ENCODE measurements at regions not wholly inside any gene's neighbourhood (a gene's known extent, or its start where the extent isn't known, plus 50 kb on each side); places are given as distances from the start of the nearest gene placed in this dataset.

- TF ChIP-seq REST (IDR thresholded peaks at IDR 0.05; ENCODE audit: low read depth, low read length) (no peak), SIN3A (IDR thresholded peaks at IDR 0.05; ENCODE audit: borderline replicate concordance, low read depth, low read length) (0 out of 2 replicates have a peak, but pooled peaks have one; percentile 58), MEF2A (IDR thresholded peaks at IDR 0.05; ENCODE audit: borderline replicate concordance, low read depth) (no peak), EP300 (IDR thresholded peaks at IDR 0.05; ENCODE audit: borderline replicate concordance in 1 of 2, low read depth in 1 of 2, low read length in 1 of 2) (peak in 1 of 2 experiments; percentile 29; a peak in 1 of 4 replicates), NRF1 (IDR thresholded peaks at IDR 0.05; ENCODE audit: low read depth, low read length) (no peak)
- TF ChIP-seq, protein P1, sequence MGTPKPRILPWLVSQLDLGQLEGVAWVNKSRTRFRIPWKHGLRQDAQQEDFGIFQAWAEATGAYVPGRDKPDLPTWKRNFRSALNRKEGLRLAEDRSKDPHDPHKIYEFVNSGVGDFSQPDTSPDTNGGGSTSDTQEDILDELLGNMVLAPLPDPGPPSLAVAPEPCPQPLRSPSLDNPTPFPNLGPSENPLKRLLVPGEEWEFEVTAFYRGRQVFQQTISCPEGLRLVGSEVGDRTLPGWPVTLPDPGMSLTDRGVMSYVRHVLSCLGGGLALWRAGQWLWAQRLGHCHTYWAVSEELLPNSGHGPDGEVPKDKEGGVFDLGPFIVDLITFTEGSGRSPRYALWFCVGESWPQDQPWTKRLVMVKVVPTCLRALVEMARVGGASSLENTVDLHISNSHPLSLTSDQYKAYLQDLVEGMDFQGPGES (IDR thresholded peaks at IDR 0.05; ENCODE audit: low read depth, low read length): no peak
Measured at GRCh38 chr2:64750817-64751285, 97.1 kb upstream of the SERTAD2 start (continued).

DNA sequence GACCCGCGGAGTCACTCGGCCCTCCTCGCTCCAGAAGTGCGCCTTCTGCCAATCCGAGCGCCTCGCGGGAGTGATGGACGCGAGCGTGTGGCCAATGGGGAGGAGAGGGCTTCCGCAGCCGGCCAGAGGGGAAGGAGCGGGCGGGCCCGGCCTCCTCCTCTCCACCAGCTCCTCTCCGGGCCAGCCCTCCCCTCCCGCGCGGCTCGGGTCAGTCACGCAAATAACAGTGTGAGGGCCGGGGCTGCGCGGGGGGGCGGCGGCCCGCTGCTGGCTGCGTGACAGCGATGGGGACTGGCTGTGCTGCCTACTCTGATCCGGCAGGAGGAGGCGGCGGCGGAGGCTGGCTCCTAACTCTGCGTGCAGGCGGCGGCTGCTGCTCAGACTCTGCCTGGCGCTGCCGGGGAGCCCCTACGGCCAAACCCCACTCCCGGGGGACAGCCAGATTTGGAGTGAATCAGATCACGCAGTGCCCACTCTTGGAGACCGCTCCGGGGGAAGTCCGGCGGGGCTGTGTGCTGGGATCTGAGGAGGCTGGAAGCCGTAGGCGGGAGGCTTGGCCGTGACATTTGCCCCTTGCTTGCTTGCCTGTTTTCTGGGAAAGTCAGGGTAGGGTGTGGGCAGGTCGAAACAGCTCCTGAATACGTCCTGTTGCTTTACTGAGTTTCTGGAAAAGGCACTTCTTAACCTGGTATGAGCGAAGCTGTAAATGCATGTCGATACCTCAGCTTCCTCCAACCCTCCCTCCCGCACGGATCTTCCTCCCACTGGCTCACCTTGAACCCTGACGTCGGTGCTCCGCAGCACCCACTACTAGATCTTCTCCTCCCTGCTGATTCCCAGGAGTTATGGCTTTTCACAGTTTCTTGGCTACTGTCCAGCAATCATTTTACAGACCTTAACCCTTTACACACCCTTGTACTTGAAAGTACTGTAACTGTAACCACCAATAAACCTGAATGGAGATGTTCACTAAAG lies 97.9 kb upstream of the SERTAD2 start:
- Histone ChIP-seq H3K27ac (ENCODE audit: low read depth in 2 of 2, low read length in 1 of 2) (peak overlapping the region; percentile 91 to 96), H3K9ac (peak overlapping the region; percentile 98), H3K9me3 (no peaks in the 10 kb centered on the region), H3K79me2 (ENCODE audit: insufficient read depth) (peaks cover 14% of the 10 kb centered on the region; the same call in 1 of the 2 replicates), H3K4me2 (peak overlapping the region; percentile 89), H4K20me1 (ENCODE audit: insufficient read depth) (no peaks in the 10 kb centered on the region), H2AFZ (ENCODE audit: low read depth) (peak overlapping the region; percentile 73), H3K4me3 (ENCODE audit: low read depth in 2 of 2, low read length in 1 of 2) (peak overlapping the region; percentile 88 to 95), H3K36me3 (replicated peaks in 1 of 2; ENCODE audit: control insufficient read depth in 1 of 2, insufficient read depth in 2 of 2, low read length in 1 of 2) (no peaks in the 10 kb centered on the region), H3K9me2 (no peaks in the 10 kb centered on the region), H3K27me3 (ENCODE audit: insufficient read depth) (no peaks in the 10 kb centered on the region), H3F3A (replicated peaks; ENCODE audit: insufficient read depth) (peaks cover 21% of the 10 kb centered on the region), H3K4me1 (ENCODE audit: control insufficient read depth in 1 of 2, insufficient read depth in 2 of 2, low read depth in 1 of 2, low read length in 1 of 2) (peaks cover 4 to 6% of the 10 kb centered on the region in 2 experiments; a peak in 3 of 4 replicates)
- POLR2A ChIA-PET: interaction anchor here (0.6 to 3.8 kb wide), 5 partner anchors 10 to 305 kb away, joined by 3 to 33 read pairs (median 4); partner anchors contain the start of gene SERTAD2
- WGBS (ENCODE audit: low lambda C conversion rate): 0% methylated on average over 15 of the region's 59 CpGs
- CTCF ChIA-PET: interaction anchor here (0.5 to 2.5 kb wide), 12 partner anchors 9 to 421 kb away, joined by 3 to 9 read pairs (median 4); partner anchors contain the start of gene SERTAD2
- DNase-seq: peak; percentile 97
- TF ChIP-seq ZBTB33 (IDR thresholded peaks at IDR 0.05; ENCODE audit: borderline replicate concordance, low read depth): peak; percentile 68; the same call in 1 of the 2 replicates
- TF ChIP-seq CTCF (IDR thresholded peaks at IDR 0.05): peak; percentile 45
- peak; percentile 66; the same call in 1 of the 2 replicates for TF ChIP-seq TEAD4 (IDR thresholded peaks at IDR 0.05; ENCODE audit: borderline replicate concordance, insufficient read depth)
- no peak for TF ChIP-seq EZH2phosphoT487 (IDR thresholded peaks at IDR 0.05; ENCODE audit: borderline replicate concordance, low read depth)
- 0 out of 2 replicates have a peak, but pooled peaks have one; percentile 47 for TF ChIP-seq RCOR1 (IDR thresholded peaks at IDR 0.05; ENCODE audit: low read length)
- no peak for TF ChIP-seq NRF1 (IDR thresholded peaks at IDR 0.05; ENCODE audit: low read depth, low read length)
- TF ChIP-seq EP300 (IDR thresholded peaks at IDR 0.05; ENCODE audit: borderline replicate concordance in 1 of 2, low read depth in 1 of 2, low read length in 1 of 2): peak in 1 of 2 experiments; percentile 74; a peak in 1 of 4 replicates
- TF ChIP-seq GATA2 (CRISPR knock-in tag; IDR thresholded peaks at IDR 0.05): no peak
- TF ChIP-seq, protein P1 (IDR thresholded peaks at IDR 0.05; ENCODE audit: low read depth, low read length): peak; percentile 81
- TF ChIP-seq, protein P2, sequence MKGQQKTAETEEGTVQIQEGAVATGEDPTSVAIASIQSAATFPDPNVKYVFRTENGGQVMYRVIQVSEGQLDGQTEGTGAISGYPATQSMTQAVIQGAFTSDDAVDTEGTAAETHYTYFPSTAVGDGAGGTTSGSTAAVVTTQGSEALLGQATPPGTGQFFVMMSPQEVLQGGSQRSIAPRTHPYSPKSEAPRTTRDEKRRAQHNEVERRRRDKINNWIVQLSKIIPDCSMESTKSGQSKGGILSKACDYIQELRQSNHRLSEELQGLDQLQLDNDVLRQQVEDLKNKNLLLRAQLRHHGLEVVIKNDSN (IDR thresholded peaks at IDR 0.05; ENCODE audit: borderline replicate concordance, low read depth): no peak
- 0 out of 2 replicates have a peak, but pooled peaks have one; percentile 46 for TF ChIP-seq POLR2AphosphoS5 (IDR thresholded peaks at IDR 0.05; ENCODE audit: low read depth, low read length)
